Panc1 (cell line): ENCODE measurements at regions not wholly inside any gene's neighbourhood (a gene's known extent, or its start where the extent isn't known, plus 50 kb on each side); places are given as distances from the start of the nearest gene placed in this dataset.

Experiments used
- ATAC-seq: fragments of 200-7000 bp; cut with Tn5 transposase; 2 replicates; pipeline ENCODE4 v1.9.1; 2020; ENCODE audit warnings: mild to moderate bottlenecking, moderate library complexity
- BruUV-seq: library from RNA; stranded (reverse); fragments of 400-500 nt; replicated peaks from 2 replicates; lab custom pipeline; 2021; lab: Mats Ljungman, UMichigan
- CTCF ChIA-PET: fragments of 300-600 bp; sonication (Branson Sonifier 250); formaldehyde crosslinking; loops from one replicate; lab custom pipeline; 2022; ENCODE audit warnings: antibody characterized with exemption; lab: Charles Lee
- POLR2A ChIA-PET: fragments of 300-600 bp; sonication (Branson Sonifier 250); formaldehyde crosslinking; loops from one replicate; lab custom pipeline; 2022; ENCODE audit warnings: antibody characterized with exemption; lab: Charles Lee
- DNase-seq: peaks from one replicate; pipeline ENCODE4 v3.0.0-alpha.2; 2010; ENCODE audit warnings: low read depth, low spot score
- H3K27ac ChIP-seq: 2 replicates; pipeline ENCODE4 v1.5.1; 2011; ENCODE audit warnings: mild to moderate bottlenecking, low read length, inconsistent platforms
- H3K27me3 ChIP-seq: fragments of 200-500 bp; sonication (Bioruptor generic); 2 replicates; pipeline ENCODE4 v1.6.0; 2014; ENCODE audit warnings: low read length, inconsistent platforms; ENCODE audit not compliant: control insufficient read depth, insufficient read depth
- H3K36me3 ChIP-seq: fragments of 200-500 bp; sonication (Bioruptor generic); 2 replicates; pipeline ENCODE4 v1.5.1; 2014; ENCODE audit warnings: inconsistent platforms, mild to moderate bottlenecking, low read length, moderate library complexity; ENCODE audit not compliant: control insufficient read depth, insufficient read depth
- H3K4me1 ChIP-seq: 2 replicates; pipeline ENCODE4 v1.5.1; 2011; ENCODE audit warnings: inconsistent platforms, mild to moderate bottlenecking, low read length, moderate library complexity; ENCODE audit not compliant: control insufficient read depth, insufficient read depth
- H3K4me3 ChIP-seq, 2 experiments: 2 replicates each; pipeline ENCODE4 v1.5.1; 2011 to 2012; ENCODE audit warnings: low read depth in 2 of 2, low read length in 2 of 2, mild to moderate bottlenecking in 2 of 2, inconsistent platforms in 1 of 2, moderate library complexity in 1 of 2
- H3K9me3 ChIP-seq: fragments of 200-500 bp; sonication (Bioruptor generic); 2 replicates; pipeline ENCODE4 v1.5.1; 2014; ENCODE audit warnings: low read depth, mild to moderate bottlenecking, inconsistent platforms, low read length, moderate library complexity; ENCODE audit not compliant: control insufficient read depth, insufficient read depth
- CTCF ChIP-seq: fragments of 450-650 bp; IDR thresholded peaks from 2 replicates; pipeline ENCODE4 v1.5.1; 2017; ENCODE audit warnings: mild to moderate bottlenecking
- POLR2AphosphoS5 ChIP-seq: IDR thresholded peaks from 2 replicates; pipeline ENCODE4 v1.6.1; 2012; ENCODE audit warnings: mild to moderate bottlenecking, low read depth, low read length, moderate library complexity
- REST ChIP-seq, 2 experiments: IDR thresholded peaks; 2 replicates each; pipeline ENCODE4 v1.6.1; 2011 to 2012; ENCODE audit warnings: low read depth in 2 of 2, control low read depth in 1 of 2, low read length in 1 of 2, mild to moderate bottlenecking in 1 of 2, moderate library complexity in 1 of 2; ENCODE audit not compliant: insufficient read depth in 1 of 2
- SIN3A ChIP-seq: IDR thresholded peaks from 2 replicates; pipeline ENCODE4 v1.6.1; 2012; ENCODE audit warnings: low read depth, mild to moderate bottlenecking, low read length, moderate library complexity, borderline replicate concordance; ENCODE audit not compliant: insufficient read depth
- TCF7L2 ChIP-seq: IDR thresholded peaks from 2 replicates; pipeline ENCODE4 v1.6.1; 2011; ENCODE audit warnings: mild to moderate bottlenecking, low read depth, low read length, inconsistent platforms
- in situ Hi-C: cut with HindIII; loops from 2 replicates; pipeline ENCODE4 v1.10.0; 2016; ENCODE audit warnings: low sequenced_read_pairs, low pct_unique_long_range_greater_than_20kb
- intact Hi-C: fragments of 100-400 bp; cut with micrococcal nuclease; formaldehyde crosslinking; loops from one replicate; pipeline ENCODE4 v1.10.0; 2022; ENCODE audit not compliant: unreplicated experiment

- ChIA-PET POLR2A (no interaction called here), CTCF (no interaction called here)
- TF ChIP-seq SIN3A (no peak), POLR2AphosphoS5 (no peak), REST (IDR thresholded peaks at IDR 0.05; ENCODE audit: insufficient read depth in 1 of 2, low read depth in 2 of 2, low read length in 1 of 2) (no peak), TCF7L2 (no peak), CTCF (no peak)
- DNase-seq (no peak), ATAC-seq (no peak)
- peaks cover 21% of the 10 kb centered on the region for H3K4me1 ChIP-seq
- H3K27ac ChIP-seq, result peak overlapping the region; percentile 11; the same call in 1 of the 2 replicates
- H3K36me3 ChIP-seq, result no peaks in the 10 kb centered on the region
- BruUV-seq, result no TSS peak
- in situ Hi-C loops (no loop called here), intact Hi-C loops (no loop called here)
- H3K9me3 ChIP-seq, result peaks cover 6% of the 10 kb centered on the region; the same call in 1 of the 2 replicates
- H3K27me3 ChIP-seq, result no peaks in the 10 kb centered on the region
- H3K4me3 ChIP-seq, result no peak overlapping the region
Observed at GRCh38 chr2:173647681-173648311, 293.1 kb downstream of the CDCA7 start.

GRCh38 chr2:173648816-173649215 lies 294.1 kb downstream of the CDCA7 start:
- POLR2A ChIA-PET, result no interaction called here
- in situ Hi-C loops (no loop called here), intact Hi-C loops (no loop called here)
- H3K27me3 ChIP-seq, result no peaks in the 10 kb centered on the region
- no peak for DNase-seq
- CTCF ChIA-PET, result interaction anchor here (0.6 kb wide), 1 partner anchor 55 kb away, joined by 3 read pairs; no protein-coding TSS in a partner anchor
- H3K4me1 ChIP-seq, result peaks cover 30% of the 10 kb centered on the region
- peak overlapping the region; percentile 62; the same call in 1 of the 2 replicates for H3K27ac ChIP-seq
- H3K36me3 ChIP-seq, result no peaks in the 10 kb centered on the region
- peaks cover 6% of the 10 kb centered on the region; the same call in 1 of the 2 replicates for H3K9me3 ChIP-seq
- no peak for ATAC-seq
- no TSS peak for BruUV-seq
- H3K4me3 ChIP-seq, result no peak overlapping the region
- no peak for TF ChIP-seq SIN3A
- TF ChIP-seq TCF7L2, result no peak
- TF ChIP-seq CTCF, result no peak
- TF ChIP-seq REST (IDR thresholded peaks at IDR 0.05; ENCODE audit: insufficient read depth in 1 of 2, low read depth in 2 of 2, low read length in 1 of 2), result no peak
- TF ChIP-seq POLR2AphosphoS5, result no peak
